GM12873 (cell line): ENCODE measurements at regions not wholly inside any gene's neighbourhood (a gene's known extent, or its start where the extent isn't known, plus 50 kb on each side); places are given as distances from the start of the nearest gene placed in this dataset.

Experiments used
- TF ChIP-seq, protein P1 (sequence below): IDR thresholded peaks from 2 replicates; pipeline ENCODE4 v1.5.1; 2012; ENCODE audit warnings: low read depth, mild to moderate bottlenecking, moderate library complexity, low read length, control low read depth; ENCODE audit not compliant: insufficient read depth; ENCODE audit errors: missing control alignments

DNA sequence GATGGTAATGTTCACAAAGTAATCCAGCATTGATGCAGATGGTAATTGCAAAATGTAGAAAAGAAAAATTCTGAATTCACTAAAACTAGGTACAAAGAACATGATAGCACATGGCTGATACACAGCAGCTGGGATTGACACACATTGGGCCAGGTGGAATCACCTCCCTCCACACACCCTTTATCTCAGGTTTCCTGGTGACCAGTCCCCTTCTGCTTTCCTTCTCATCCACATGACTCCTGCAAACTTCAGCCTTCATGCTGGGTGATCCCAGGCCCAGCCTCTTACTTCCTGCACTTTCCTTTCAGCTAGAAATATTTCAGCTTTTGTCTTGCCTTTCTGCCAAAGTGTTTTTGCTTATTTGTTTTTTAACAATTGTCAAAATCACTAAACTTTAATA lies 246.9 kb downstream of the LNPK start:
- TF ChIP-seq, protein P1, sequence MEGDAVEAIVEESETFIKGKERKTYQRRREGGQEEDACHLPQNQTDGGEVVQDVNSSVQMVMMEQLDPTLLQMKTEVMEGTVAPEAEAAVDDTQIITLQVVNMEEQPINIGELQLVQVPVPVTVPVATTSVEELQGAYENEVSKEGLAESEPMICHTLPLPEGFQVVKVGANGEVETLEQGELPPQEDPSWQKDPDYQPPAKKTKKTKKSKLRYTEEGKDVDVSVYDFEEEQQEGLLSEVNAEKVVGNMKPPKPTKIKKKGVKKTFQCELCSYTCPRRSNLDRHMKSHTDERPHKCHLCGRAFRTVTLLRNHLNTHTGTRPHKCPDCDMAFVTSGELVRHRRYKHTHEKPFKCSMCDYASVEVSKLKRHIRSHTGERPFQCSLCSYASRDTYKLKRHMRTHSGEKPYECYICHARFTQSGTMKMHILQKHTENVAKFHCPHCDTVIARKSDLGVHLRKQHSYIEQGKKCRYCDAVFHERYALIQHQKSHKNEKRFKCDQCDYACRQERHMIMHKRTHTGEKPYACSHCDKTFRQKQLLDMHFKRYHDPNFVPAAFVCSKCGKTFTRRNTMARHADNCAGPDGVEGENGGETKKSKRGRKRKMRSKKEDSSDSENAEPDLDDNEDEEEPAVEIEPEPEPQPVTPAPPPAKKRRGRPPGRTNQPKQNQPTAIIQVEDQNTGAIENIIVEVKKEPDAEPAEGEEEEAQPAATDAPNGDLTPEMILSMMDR, result no peak

DNA sequence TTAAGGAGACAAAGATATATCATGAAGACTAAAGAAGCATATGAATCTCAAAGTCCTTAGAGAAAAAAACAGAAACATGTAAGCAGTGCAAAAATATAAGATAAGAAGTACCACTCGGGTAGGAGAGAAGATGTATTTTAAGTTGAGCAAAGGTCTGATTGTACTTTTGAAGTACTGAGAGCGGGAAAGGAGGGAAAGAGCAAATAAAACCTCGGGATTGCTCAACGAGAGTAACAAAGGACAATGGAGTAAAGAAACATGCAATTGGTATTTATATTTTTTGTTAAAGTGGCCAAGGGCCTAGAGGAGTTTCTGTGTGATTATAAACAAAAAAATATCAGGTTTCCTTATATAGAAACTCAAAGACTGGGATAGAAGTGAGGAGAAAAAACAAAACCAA lies 251.9 kb downstream of the LNPK start:
- TF ChIP-seq, protein P1, result no peak

DNA sequence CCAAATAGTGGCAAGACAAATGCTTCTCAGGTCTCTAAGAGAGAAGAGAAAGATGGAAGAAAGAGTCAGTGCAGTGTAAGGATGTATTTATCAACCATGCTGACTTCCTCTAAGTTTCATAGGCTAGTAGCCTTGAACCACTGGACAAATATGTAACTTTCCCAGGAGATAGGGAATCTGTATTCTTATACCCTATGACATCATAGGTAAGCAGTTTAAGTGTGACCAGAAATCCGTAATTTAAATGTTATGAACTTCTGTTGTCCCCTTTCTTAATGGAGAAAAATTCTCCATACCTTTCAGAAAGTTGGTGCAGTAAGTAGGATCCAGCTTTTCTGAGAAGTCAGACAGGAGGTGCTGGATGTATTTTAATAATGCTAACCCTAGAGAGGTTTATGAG lies 256.2 kb downstream of the LNPK start:
- TF ChIP-seq, protein P1, result no peak

DNA sequence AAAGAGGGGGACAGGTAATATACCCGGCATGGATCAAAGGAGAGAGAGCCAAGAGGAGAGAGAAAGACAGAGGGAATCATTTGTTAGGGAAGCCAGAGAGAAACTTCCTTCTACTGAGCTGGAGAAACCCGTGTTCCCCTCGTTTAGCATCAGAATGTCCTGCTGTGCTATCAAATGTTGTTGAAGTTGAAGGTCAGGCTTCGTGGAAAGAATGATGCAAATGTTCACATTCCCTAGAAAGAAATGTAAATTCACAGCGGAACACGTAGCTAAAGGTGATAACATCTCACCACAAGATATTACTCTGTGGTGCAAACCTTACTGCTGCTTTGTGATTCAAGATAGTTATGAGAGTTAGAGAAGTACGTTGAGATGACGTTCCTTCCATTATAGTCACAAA lies 258.1 kb downstream of the LNPK start:
- TF ChIP-seq, protein P1, result no peak

DNA sequence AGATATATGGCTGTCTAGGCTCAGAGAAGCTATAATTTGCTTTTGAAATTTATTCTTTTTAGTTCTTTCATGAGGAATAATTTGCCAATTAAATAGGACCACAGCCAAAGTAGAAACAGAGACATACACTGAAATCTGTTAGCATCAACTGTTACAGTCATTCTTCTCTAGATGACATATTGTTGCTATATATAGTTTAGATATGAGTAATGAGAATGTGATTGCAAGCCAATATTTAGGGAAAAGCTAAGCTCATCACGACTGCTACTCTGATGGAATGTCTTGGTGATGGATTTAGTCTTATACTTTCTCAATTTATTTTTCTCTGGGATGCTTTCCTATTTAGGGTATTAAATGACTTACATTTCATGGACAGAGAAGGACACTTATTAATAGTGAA lies 259.1 kb downstream of the LNPK start:
- TF ChIP-seq, protein P1, result no peak

DNA sequence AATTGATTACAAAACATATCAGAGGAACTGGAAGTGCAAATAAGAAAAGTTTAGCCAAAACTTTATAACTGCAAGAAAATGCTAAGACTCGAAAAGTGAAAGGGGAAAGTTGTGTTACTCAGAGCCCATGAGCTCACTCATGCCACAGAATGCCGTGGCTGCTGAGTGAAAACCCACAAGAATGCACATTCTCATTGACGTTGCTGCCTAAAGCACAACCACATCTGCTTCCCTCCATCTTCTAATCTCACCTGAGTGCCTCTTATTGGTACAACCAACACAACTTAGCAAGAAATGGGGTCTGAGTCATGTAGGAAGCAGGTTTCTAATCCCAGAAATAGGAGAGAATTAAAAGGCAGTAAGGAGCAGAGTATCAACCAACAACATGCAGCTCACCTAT lies 259.7 kb downstream of the LNPK start:
- TF ChIP-seq, protein P1, result no peak

DNA sequence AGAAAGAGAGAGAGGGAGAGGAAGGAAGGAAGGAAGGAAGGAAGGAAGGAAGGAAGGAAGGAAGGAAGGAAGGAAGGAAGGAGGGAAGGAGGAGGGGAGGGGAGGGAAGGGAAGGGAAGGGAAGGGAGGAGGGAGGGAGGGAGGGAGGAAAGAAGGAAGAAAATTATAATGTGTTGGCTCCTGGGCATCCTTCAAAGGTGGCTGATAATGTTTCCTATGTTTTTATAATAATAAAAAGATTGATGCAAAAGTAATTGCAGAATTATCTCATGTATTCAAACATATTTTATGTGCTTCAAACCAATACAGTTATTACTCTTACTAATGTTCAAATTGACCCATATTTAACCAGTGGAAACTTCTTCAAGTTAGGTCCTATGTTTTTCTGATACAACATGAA lies 260.9 kb downstream of the LNPK start:
- TF ChIP-seq, protein P1, result no peak
